Panc1 (cell line): ENCODE measurements at regions not wholly inside any gene's neighbourhood (a gene's known extent, or its start where the extent isn't known, plus 50 kb on each side); places are given as distances from the start of the nearest gene placed in this dataset.

Experiments
- POLR2AphosphoS5 ChIP-seq: IDR thresholded peaks from 2 replicates; pipeline ENCODE4 v1.6.1; 2012; ENCODE audit warnings: mild to moderate bottlenecking, low read depth, low read length, moderate library complexity
- REST ChIP-seq, 2 experiments: IDR thresholded peaks; 2 replicates each; pipeline ENCODE4 v1.6.1; 2011 to 2012; ENCODE audit warnings: low read depth in 2 of 2, control low read depth in 1 of 2, low read length in 1 of 2, mild to moderate bottlenecking in 1 of 2, moderate library complexity in 1 of 2; ENCODE audit not compliant: insufficient read depth in 1 of 2
- SIN3A ChIP-seq: IDR thresholded peaks from 2 replicates; pipeline ENCODE4 v1.6.1; 2012; ENCODE audit warnings: low read depth, mild to moderate bottlenecking, low read length, moderate library complexity, borderline replicate concordance; ENCODE audit not compliant: insufficient read depth
- TCF7L2 ChIP-seq: IDR thresholded peaks from 2 replicates; pipeline ENCODE4 v1.6.1; 2011; ENCODE audit warnings: mild to moderate bottlenecking, low read depth, low read length, inconsistent platforms
- TF ChIP-seq, protein P1 (sequence below): fragments of 450-650 bp; IDR thresholded peaks from 2 replicates; pipeline ENCODE4 v1.5.1; 2017; ENCODE audit warnings: mild to moderate bottlenecking

- TF ChIP-seq, protein P1, sequence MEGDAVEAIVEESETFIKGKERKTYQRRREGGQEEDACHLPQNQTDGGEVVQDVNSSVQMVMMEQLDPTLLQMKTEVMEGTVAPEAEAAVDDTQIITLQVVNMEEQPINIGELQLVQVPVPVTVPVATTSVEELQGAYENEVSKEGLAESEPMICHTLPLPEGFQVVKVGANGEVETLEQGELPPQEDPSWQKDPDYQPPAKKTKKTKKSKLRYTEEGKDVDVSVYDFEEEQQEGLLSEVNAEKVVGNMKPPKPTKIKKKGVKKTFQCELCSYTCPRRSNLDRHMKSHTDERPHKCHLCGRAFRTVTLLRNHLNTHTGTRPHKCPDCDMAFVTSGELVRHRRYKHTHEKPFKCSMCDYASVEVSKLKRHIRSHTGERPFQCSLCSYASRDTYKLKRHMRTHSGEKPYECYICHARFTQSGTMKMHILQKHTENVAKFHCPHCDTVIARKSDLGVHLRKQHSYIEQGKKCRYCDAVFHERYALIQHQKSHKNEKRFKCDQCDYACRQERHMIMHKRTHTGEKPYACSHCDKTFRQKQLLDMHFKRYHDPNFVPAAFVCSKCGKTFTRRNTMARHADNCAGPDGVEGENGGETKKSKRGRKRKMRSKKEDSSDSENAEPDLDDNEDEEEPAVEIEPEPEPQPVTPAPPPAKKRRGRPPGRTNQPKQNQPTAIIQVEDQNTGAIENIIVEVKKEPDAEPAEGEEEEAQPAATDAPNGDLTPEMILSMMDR = peak; percentile 49
- TF ChIP-seq REST (IDR thresholded peaks at IDR 0.05; ENCODE audit: insufficient read depth in 1 of 2, low read depth in 2 of 2, low read length in 1 of 2) (no peak), TCF7L2 (no peak), POLR2AphosphoS5 (no peak), SIN3A (no peak)
Observed at GRCh38 chr6:17200395-17200794, 80.8 kb upstream of the RBM24 start.
